Esophagus squamous epithelium (tissue), 5 donors: ENCODE measurements at regions not wholly inside any gene's neighbourhood (a gene's known extent, or its start where the extent isn't known, plus 50 kb on each side); places are given as distances from the start of the nearest gene placed in this dataset.

Source experiments
- DNase-seq: peaks from one replicate; lab custom pipeline; 2025; lab: John Stamatoyannopoulos, UW
- H3K27ac ChIP-seq, 4 donors: fragments of 200-600 bp; sonication (generic); one replicate each; pipeline ENCODE4 v1.5.1; 2016 to 2019; ENCODE audit warnings: mild to moderate bottlenecking in 1 of 4
- H3K27me3 ChIP-seq, 4 donors: fragments of 200-600 bp; sonication (generic); 1 replicate in 3 of 4; 2 replicates in 1 of 4; pipeline versions ENCODE4 v1.5.1 to v1.6.0; 2017 to 2021; ENCODE audit warnings: antibody characterized with exemption in 1 of 4
- H3K36me3 ChIP-seq, 3 donors: fragments of 200-600 bp; sonication (generic); one replicate each; pipeline ENCODE4 v1.5.1; 2016 to 2019
- H3K4me1 ChIP-seq, 3 donors: fragments of 200-600 bp; sonication (generic); one replicate each; pipeline ENCODE4 v1.5.1; 2017 to 2019
- H3K4me3 ChIP-seq, 4 donors: fragments of 200-600 bp; sonication (generic); 1 replicate in 3 of 4; 2 replicates in 1 of 4; pipeline ENCODE4 v1.5.1; 2016 to 2019; ENCODE audit warnings: mild to moderate bottlenecking in 2 of 4, moderate library complexity in 1 of 4
- H3K9me3 ChIP-seq, 3 donors: fragments of 200-600 bp; sonication (generic); one replicate each; pipeline ENCODE4 v1.5.1; 2016 to 2019
- CTCF ChIP-seq, 6 experiments: fragments of 450-650 bp in 4 of 6; fragments of 200-600 bp in 2 of 6; sonication (generic) in 2 of 6; IDR thresholded peaks; one replicate each; pipeline ENCODE4 v1.5.1; 2016 to 2019; ENCODE audit warnings: antibody characterized with exemption in 6 of 6, mild to moderate bottlenecking in 4 of 6, moderate library complexity in 4 of 6
- POLR2A ChIP-seq, 4 donors: fragments of 450-650 bp; IDR thresholded peaks; one replicate each; pipeline ENCODE4 v1.6.1; 2017; ENCODE audit warnings: antibody characterized with exemption in 4 of 4, mild to moderate bottlenecking in 4 of 4, moderate library complexity in 3 of 4
- WGBS, 2 donors: methylation state at CpG; one replicate each; pipeline ENCODE4 v1.1.5; 2018; 5-methylcytosine and 5-hydroxymethylcytosine counted together
- intact Hi-C: fragments of 100-400 bp; cut with DNase I; formaldehyde crosslinking; loops from one replicate; pipeline ENCODE4 v1.15.0; 2022
- donor health status: DM: yes; HTN: yes; CAD: no.

GRCh38 chr2:78864205-78864604 lies 161.3 kb upstream of the REG3G start:
- H3K27ac ChIP-seq: no peak overlapping the region
- no peaks in the 10 kb centered on the region for H3K36me3 ChIP-seq
- no peaks in the 10 kb centered on the region for H3K9me3 ChIP-seq
- no peak for DNase-seq
- no peak overlapping the region for H3K4me3 ChIP-seq
- no peaks in the 10 kb centered on the region for H3K4me1 ChIP-seq
- no peaks in the 10 kb centered on the region for H3K27me3 ChIP-seq
- no peak for TF ChIP-seq CTCF (IDR thresholded peaks at IDR 0.05)
- no peak for TF ChIP-seq POLR2A (IDR thresholded peaks at IDR 0.05)
- intact Hi-C loops: no loop called here
- 92 to 100% methylated on average over 1 to 3 of the region's 3 CpGs for WGBS, 2 donors

DNA sequence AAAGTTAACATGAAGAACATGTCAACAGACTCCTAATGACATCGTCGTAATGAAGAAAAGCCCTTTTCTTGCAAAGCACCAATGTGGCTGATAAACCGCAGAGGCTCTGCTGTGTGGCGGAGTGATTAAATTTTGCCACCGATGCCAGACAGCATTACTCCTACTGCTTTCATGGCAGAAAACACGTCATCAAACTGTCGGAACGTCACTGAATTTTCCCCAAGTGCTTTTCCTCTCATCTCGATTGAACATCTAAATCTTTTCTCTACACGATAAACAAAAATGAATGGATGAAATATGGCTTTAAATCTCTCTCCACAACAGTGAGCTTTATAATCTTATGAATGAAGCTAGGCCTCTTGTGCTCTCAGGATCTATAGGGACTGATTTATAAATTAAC lies 159.8 kb upstream of the REG3G start:
- DNase-seq: no peak
- TF ChIP-seq CTCF (IDR thresholded peaks at IDR 0.05): no peak
- no peak for TF ChIP-seq POLR2A (IDR thresholded peaks at IDR 0.05)
- Histone ChIP-seq H3K9me3 (no peaks in the 10 kb centered on the region), H3K27me3 (no peaks in the 10 kb centered on the region), H3K4me1 (no peaks in the 10 kb centered on the region), H3K27ac (no peak overlapping the region), H3K36me3 (no peaks in the 10 kb centered on the region), H3K4me3 (no peak overlapping the region)
- 86 to 87% methylated on average over 10 of the region's 10 CpGs for WGBS, 2 donors
- intact Hi-C loops: no loop called here

DNA sequence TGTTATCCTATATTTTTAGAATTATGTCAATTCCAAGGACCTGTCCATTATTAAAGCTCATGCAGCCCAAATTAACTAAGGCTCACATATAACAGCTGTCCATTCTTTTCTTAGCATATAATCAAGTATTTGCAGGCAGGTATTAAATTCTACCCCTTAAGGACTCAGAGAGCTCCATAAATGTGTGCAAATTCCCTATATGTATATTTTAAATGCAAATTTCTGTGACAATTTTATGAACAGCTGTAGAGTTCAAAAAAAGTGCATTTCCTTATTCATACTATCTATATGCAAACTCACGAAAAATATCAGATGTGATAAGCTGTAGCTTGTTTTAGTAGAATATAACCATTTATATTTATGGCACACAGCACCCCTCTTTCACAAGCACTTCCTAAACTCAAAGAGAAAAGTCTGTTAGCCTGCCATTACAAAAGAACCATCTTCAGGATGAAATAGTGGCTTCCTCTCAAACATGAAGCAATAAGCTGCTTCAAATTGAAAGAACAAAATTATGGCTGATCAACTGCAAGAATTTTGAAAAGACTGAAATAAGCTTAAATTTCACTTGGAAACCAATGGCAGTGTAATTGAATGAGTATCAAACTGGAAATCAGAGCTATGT lies 155.0 kb upstream of the REG3G start:
- Histone ChIP-seq H3K4me1 (no peaks in the 10 kb centered on the region), H3K36me3 (no peaks in the 10 kb centered on the region), H3K9me3 (no peaks in the 10 kb centered on the region), H3K27me3 (no peaks in the 10 kb centered on the region), H3K4me3 (no peak overlapping the region), H3K27ac (no peak overlapping the region)
- DNase-seq: no peak
- intact Hi-C loops: no loop called here
- 29 to 48% methylated on average over 1 of the region's 1 CpG for WGBS, 2 donors
- TF ChIP-seq POLR2A (IDR thresholded peaks at IDR 0.05): no peak
- TF ChIP-seq CTCF (IDR thresholded peaks at IDR 0.05): no peak

- intact Hi-C loops: no loop called here
- no peaks in the 10 kb centered on the region for H3K36me3 ChIP-seq
- H3K4me1 ChIP-seq: no peaks in the 10 kb centered on the region
- WGBS, 2 donors: 33 to 44% methylated on average over 1 of the region's 1 CpG
- TF ChIP-seq POLR2A (IDR thresholded peaks at IDR 0.05) (no peak), CTCF (IDR thresholded peaks at IDR 0.05) (no peak)
- no peaks in the 10 kb centered on the region for H3K9me3 ChIP-seq
- no peak for DNase-seq
- H3K4me3 ChIP-seq: no peak overlapping the region
- H3K27ac ChIP-seq: no peak overlapping the region
- no peaks in the 10 kb centered on the region for H3K27me3 ChIP-seq
Measured at GRCh38 chr2:78873526-78873925, 152.0 kb upstream of the REG3G start.

DNA sequence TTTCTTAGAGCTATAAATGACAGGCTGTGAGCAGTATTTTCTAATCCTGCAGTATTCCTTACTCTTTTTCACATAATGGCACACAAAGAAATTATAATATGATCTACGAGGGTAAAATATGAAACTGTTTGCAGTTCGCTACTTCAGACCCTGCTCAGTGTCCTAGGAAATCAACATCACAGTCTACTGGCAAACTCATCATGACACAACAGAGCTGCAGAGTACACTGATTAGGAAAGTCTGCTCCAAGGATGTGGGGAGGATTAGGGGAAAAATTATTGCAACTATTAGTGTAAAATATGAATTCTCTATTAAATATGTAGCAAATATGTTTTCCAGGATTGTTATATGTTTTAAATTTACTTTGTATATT lies 149.2 kb upstream of the REG3G start:
- WGBS, 2 donors: 49 to 63% methylated on average over 2 of the region's 2 CpGs
- no peak overlapping the region for H3K4me3 ChIP-seq
- intact Hi-C loops: no loop called here
- no peaks in the 10 kb centered on the region for H3K27me3 ChIP-seq
- no peaks in the 10 kb centered on the region for H3K9me3 ChIP-seq
- H3K27ac ChIP-seq: no peak overlapping the region
- no peak for TF ChIP-seq POLR2A (IDR thresholded peaks at IDR 0.05)
- no peak for TF ChIP-seq CTCF (IDR thresholded peaks at IDR 0.05)
- no peaks in the 10 kb centered on the region for H3K36me3 ChIP-seq
- no peak for DNase-seq
- no peaks in the 10 kb centered on the region for H3K4me1 ChIP-seq
